NB4 (cell line): ENCODE measurements at regions not wholly inside any gene's neighbourhood (a gene's known extent, or its start where the extent isn't known, plus 50 kb on each side); places are given as distances from the start of the nearest gene placed in this dataset.

Source experiments
- DNase-seq: peaks from one replicate; pipeline ENCODE4 v3.0.0; 2010; ENCODE audit warnings: low read depth
- H3K4me3 ChIP-seq: one replicate; pipeline ENCODE4 v1.5.1; 2011; ENCODE audit warnings: mild to moderate bottlenecking, low read depth, low read length, moderate library complexity
- CTCF ChIP-seq: IDR thresholded peaks from one replicate; pipeline ENCODE4 v1.5.1; 2012; ENCODE audit warnings: low read depth, low read length
- MYC ChIP-seq: IDR thresholded peaks from 2 replicates; pipeline ENCODE4 v1.6.1; 2011; ENCODE audit warnings: low read depth, low read length
- POLR2A ChIP-seq: IDR thresholded peaks from 2 replicates; pipeline ENCODE4 v1.6.1; 2011; ENCODE audit warnings: mild to moderate bottlenecking; ENCODE audit not compliant: insufficient read length; ENCODE audit errors: extremely low read depth
- TF ChIP-seq, protein P1 (sequence below): IDR thresholded peaks from 2 replicates; pipeline ENCODE4 v1.6.1; 2011; ENCODE audit warnings: low read depth, low read length

DNA sequence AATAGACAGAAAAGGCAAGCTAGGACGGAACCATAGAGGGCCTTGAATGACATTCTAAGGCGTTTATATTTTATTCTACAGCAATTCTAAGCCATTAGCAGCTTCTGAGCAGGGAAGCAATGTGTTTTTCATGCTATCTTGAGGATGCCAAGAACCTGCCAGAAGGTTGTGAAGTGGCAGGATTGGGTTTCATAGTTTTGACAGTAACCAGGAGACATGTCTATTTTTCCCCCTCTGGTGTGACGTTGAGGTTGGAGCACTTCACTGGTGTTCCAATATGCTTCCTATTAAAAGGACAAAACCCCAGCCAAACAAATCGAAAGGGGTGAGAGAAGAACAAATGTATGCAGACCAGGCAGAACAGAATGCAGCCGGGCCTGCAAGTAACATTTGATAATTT is 148.2 kb downstream of the SPATA19 start:
- DNase-seq, result no peak
- no peak overlapping the region for H3K4me3 ChIP-seq
- no peak for TF ChIP-seq POLR2A
- no peak for TF ChIP-seq CTCF
- TF ChIP-seq MYC, result no peak
- TF ChIP-seq, protein P1, sequence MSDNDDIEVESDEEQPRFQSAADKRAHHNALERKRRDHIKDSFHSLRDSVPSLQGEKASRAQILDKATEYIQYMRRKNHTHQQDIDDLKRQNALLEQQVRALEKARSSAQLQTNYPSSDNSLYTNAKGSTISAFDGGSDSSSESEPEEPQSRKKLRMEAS, result no peak

DNA sequence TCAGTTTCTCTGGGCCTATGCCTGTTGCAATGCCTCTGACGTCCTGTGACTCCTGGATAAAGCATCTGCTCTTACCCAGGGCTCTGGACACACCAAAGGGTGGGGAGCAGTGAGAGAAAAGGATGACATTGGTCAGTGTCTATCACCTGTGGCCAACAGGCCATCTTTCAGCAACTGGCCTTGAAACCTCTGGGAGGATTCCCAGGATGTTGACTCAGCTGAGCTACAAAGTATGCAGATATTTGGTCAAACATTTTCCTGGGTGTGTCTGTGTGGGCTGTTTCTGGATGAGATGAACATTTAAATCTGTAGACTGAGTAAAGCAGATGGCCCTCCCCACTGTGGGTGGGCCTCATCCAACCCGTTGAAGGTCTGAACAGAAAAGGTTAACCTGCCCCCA is 149.9 kb downstream of the SPATA19 start:
- no peak overlapping the region for H3K4me3 ChIP-seq
- TF ChIP-seq CTCF, result no peak
- TF ChIP-seq MYC, result no peak
- TF ChIP-seq, protein P1, result no peak
- TF ChIP-seq POLR2A, result no peak
- DNase-seq, result no peak

GRCh38 chr11:133694701-133695100 is 150.6 kb downstream of the SPATA19 start:
- DNase-seq, result no peak
- no peak overlapping the region for H3K4me3 ChIP-seq
- TF ChIP-seq MYC (no peak), CTCF (no peak), POLR2A (no peak)
- TF ChIP-seq, protein P1, result no peak

DNA sequence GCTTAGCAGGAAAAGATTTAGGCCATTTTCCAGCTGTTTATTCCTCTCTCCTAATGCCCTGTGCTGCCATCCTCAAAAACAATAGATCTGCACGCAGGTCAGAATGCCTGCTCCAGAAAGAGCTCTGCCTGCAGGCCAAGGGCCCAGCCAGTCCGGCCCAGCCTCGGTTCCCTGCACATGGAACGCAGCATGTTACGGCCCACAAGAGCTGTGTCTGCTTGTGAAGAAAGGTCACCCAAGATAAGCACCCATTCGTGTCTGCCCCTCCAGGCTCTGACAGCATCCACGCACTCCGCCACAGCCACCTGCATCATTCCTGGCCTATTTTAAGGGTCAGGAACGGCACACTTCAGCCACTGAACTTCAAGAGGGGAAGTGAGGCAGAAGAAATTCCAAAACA is 152.2 kb downstream of the SPATA19 start:
- TF ChIP-seq CTCF (no peak), POLR2A (no peak), MYC (no peak)
- TF ChIP-seq, protein P1, result no peak
- DNase-seq, result no peak
- no peak overlapping the region for H3K4me3 ChIP-seq

GRCh38 chr11:133692126-133692934 is 153.0 kb downstream of the SPATA19 start:
- no peak overlapping the region for H3K4me3 ChIP-seq
- TF ChIP-seq, protein P1, result no peak
- no peak for TF ChIP-seq CTCF
- TF ChIP-seq MYC, result no peak
- TF ChIP-seq POLR2A, result no peak
- no peak for DNase-seq
